ENCODE measurements at regions not wholly inside any gene's neighbourhood (a gene's known extent, or its start where the extent isn't known, plus 50 kb on each side); places are given as distances from the start of the nearest gene placed in this dataset.
"Not testable (repeated sequence)": the region's sequence is repeated elsewhere in the genome, so short reads cannot be mapped to it uniquely, and the experiment has no call there.

DNA sequence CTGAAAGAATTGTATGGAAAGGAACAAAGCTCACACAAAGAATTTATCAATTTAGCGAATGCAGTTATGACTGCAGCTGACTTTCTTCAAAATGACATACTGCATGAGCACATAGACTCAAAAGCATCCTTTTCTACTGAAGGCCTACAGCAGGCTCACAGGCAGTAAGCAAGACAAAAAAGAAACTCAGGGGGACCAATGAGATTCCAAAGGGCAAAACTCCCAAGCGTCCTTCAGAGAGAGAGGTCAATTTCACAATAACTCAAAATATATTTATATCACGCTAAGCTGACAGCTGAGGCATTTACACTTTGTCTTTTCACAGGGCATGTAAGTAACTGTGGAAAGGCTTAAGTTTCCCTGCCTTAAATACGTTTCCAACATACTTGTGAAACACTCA lies 427.9 kb upstream of the RASGRP1 start:
- DNase-seq = no peak

DNA sequence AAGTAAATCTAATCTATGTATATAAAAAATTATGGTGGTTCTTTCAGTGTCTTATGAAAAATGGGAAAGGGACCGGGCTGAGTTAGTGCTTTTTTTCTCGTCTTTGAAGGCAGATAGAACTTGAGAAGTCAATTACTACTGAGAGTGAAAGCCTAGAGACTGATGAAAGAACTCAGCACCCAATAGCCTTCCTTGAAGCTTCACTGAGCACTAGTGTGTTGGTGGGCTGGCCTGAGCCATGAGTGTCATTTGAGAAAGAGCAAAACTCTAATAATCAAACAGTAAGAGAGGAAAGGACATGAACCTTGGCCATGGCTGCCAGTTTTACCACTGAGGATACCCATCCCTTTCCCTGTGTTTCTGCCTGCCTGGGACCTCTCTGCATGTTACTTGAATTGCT lies 428.3 kb upstream of the RASGRP1 start:
- DNase-seq = no peak

DNA sequence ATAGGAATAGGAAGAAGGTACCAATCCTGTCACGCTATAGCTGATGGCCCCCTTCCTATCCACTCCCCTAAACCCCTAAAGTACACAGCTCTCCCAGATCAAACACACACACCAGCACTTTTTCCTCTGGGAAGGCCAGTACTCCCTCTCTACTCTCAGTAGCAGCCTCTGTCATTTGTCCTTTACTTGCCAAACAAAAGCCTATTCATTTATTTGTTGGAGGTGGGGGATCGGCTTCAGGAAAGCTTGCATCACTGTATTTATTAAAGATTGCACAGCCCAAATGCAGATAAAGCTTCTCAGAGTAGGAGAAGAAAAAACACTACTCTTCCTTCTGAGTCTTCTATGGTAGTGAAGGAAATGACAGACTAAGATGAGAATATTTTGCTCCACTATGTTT lies 429.7 kb upstream of the RASGRP1 start:
- no peak for DNase-seq

DNA sequence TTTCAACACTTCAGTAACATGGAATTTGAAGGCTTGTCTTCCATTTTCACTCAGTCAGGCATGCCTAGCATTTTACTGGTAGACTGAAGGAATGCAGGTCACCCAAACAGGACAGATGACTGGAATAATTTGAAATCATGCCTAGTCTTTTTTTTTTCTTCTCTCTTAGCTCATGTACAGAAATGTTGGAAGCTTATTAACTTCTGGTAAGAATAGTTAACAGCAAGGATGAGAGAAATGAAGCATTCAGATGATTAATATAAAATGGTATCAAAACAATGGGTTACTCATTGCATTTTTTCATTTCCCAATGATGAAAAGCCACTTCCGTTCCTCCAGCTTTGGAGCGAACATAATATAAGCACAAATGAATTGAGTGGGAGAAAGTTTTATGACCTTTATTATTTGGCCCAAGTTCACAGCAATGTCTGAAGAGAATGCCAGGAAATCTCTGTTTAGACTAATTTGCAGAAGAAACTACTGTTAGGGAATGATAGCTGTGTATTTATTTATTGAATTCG lies 431.6 kb upstream of the RASGRP1 start:
- no peak for DNase-seq

DNA sequence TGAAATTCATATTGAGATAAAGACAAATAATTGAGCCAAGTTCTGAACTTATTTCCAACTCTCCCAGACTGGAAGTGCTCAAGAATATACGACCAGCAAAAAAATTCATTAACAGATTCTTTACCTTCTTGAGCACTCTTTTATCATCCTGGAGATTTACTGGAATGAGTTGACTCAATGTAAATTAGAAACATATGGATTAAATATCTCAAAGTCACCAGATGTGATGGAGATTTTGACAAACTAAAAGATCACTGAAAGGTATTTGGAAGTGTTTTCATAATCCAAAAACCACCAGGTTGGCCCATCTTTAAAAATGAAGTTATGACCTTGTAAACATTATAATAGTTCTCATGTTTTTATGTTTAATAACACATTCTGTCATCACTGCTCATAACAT lies 433.2 kb upstream of the RASGRP1 start:
- DNase-seq = no peak

DNA sequence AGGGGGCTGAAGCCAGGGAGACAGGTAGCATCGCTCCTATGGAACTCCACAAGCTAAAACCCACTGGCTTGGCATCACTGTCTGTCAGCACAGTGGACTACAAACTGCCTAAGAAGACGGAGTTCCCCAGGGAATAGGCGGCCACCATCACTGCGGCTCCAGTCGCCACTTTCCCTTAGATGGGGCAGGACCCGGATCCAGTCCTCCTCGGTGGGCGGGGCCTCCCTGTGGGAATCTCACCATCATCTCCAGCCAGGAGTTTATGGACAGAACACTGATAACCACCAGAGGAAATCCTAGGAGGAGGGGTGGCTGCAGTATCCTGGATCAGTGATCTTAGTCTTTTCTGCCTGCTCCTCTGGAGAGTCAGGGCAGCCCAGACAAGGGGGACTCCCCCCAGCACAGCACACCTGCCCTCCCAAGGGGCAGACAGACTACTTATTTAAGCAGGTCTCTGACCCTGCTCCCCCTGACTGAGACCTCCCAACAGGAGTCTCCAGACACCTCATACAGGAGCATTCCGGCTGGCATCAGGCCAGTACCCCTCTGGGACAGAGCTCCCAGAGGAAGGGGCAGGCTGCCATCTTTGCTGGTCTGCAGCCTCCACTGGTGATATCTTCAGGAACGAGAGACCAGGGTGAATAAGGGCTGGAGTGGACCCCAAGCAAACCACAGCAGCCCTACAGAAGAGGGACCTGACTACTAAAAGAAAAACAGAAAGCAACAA lies 435.6 kb upstream of the RASGRP1 start:
- no peak for DNase-seq

DNA sequence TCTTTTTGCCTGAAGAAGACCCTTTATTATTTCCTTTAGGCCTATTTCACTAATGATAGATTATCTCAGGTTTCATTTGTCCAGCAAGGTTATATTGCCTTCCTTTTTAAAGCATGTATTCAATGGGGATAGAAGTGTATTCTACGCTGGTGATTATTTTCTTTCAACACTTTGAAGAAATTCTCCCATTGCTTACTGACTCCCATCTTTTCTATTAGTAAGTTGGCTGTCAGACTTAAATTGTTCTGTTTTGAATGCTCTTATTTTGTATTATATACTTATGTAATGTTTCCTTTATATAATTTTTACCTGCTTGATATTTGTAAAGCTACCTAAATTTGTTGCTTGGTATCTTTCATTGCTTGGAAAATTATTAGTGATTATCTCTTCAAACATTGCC lies 445.1 kb upstream of the RASGRP1 start:
- DNase-seq = no peak

DNA sequence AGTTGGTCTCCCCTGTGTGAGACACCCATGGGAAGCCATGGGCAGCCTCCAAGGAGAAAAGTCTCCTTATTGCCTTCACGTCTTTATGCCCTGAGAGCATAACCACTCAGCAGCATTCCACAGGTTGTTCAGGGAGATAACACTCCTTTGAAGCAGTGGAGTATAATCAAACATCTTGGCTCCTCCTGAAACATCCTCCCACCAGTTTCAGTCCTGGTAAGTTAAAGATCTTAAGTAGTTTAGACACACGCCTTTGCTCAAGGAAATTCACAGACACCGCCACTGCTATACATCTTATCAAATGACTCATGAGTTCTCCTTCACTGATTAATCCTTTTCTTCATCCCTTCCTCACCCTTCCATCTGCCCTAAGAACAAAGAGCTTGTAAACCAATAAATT lies 446.5 kb upstream of the RASGRP1 start:
- DNase-seq = not testable (repeated sequence)

DNA sequence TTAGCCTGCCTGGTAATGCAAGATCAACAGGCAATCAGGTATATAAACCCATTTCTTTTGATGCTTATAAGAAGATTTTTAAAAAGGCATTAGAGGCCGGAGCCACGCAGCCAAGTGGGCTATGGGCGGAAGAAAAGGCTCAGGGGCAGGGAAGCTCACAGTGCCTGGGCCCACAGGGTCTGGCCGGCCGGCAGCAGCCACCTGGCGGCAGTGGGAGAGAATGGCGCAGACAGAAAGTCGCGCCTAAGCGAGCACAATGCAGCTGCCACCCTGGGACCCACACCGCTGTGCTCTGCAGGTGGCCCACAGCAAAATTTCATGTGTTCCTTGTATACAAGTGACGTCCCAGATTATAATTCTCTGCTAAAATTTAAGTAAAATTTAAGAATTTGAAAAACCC lies 448.6 kb upstream of the RASGRP1 start:
- no peak for DNase-seq

DNA sequence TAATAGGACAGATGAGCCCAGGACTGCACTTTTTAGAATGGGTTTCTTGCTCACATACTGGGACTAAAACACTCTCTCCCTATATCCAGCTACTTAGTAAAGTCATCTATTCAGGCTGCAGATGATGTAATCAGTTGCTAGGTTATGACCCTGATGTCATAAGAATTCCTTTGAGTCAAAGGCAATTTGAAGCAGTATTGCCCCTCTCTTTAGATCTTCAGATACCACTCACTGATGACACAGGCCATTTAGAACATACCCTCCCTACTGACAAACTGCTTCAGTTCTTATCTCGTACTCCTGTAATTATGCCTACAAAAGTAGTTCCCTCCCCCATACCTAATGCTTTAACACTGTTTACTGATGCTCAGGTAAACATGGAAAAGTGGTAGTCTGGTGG lies 450.1 kb upstream of the RASGRP1 start:
- no peak for DNase-seq

DNA sequence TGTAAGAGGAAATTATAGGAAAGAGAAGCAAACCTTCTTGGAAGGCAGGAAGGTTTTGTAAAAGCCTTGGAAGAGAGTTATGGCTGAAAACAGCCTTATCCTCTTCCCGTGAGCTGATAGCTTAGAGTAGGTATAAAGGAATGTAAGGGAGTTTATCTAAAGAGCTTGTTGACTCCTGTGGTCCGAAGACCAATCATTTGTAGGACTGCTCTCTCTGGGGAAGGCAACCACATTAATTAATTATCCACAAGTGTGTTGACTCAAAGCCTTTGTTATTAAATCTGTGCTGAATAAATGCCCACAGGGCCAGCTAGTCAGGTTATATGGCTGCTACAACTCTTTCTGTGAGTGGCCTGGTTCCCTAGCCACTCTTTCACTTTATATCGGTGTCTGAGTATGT lies 452.1 kb upstream of the RASGRP1 start:
- no peak for DNase-seq

DNA sequence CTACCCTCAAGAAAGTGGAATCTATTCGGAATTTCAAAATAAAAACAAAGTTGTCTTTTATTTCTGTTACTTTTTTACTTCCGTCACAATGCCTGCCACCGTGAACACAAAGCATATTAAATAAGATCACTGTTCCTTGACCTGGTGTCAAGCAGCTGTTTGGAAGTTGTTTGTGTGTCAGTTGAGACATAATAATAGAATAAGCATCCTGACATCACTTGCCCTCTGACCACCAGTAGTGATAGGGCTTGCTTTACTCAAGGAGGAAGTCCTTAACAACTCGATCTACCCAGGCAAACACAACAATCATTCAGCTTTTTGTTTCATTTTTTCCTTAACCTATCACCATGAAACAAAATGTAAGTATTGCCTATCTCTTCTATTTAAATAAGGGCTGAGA lies 454.4 kb upstream of the RASGRP1 start:
- DNase-seq = no peak

DNA sequence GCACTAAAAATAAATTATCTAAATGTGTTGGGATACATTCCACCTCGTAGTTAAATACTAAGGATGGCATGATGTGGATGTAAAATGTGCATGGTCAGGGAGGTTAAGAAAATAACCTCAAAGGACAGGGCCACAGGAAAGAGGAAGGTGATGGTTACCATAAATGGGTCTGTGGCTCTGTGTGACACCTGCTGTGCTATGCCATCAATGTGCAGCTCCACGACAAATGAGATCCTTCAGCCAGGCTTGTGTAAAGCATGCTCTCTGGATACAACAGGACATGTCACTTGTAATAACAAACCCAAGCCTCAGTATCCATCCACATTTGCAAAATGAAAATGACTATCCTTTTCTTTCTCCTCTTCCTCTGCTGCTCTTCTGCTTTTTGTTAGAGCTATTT lies 456.7 kb upstream of the RASGRP1 start:
- no peak for DNase-seq

DNA sequence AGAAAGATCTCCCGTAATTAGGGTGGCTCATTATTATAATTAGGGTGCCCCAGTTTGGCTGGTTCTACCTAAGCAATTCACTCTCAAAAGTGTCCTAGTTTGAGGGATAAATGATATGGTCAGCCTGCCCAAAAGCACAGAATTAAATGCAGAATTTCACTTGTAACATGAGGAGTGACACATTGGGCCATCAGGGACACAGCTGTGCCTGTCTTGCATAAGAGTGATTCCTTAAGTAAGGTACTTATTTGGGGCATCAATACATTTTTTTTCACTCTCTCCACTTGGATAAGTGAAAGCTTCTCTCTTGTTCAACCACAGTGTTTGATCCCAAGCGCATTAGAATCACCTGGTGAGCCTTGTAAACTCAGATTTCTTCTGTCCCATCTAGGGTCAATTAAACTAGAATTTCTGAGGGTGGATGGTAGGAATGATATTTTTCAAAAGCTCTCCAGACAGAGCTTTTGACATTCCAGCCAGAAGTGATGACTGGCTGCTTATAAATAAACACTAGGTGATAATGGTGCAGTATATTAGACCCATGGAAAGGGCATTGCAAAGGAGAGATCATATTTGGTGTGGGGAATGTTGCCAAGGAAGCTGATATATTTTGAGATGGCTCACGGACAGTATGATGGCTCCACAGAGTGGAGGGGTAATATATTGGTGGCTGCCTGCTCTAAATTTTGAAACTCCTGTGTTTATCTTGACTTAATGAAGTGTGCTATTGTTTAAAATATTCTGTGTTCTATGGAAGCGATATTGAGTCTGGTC lies 458.1 kb upstream of the RASGRP1 start:
- DNase-seq = no peak

DNA sequence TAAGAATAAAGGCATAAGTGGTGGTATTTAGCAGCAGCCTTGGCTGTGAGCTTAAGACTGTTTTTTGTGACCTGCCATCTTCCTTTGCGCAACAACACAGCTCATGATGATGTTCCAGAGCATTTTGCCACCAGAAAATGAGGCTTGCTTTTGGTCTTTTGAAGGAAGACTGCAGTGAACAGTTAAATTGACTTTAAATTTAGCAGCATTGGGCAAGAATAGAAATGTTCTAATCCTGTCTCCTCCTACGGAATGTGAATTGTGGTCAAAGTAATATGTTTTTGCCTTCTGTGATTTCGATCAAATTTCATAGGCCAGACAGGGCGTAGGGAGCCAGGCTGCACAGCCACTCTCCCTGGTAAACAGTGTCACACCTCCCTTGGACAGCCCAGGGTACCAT lies 460.7 kb upstream of the RASGRP1 start:
- DNase-seq = no peak

DNA sequence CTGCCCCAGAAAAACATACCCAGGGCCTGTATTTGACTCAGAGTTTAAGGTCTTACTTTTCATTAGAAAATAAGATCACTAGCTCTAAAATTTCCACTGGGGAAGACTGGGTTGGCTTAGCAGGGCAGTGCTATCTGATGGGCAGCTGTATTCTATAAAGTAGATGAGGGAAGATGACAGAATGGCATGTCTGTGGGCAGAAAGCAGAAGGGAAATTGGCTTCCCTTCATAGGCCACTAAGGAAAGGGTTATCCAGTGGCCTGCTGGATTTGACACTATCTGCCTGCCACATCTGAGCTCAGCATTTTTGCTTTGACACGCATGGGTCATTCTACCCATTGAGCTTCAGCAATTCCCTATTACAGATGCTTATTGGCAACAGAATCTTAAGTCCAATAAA lies 461.3 kb upstream of the RASGRP1 start:
- no peak for DNase-seq

DNA sequence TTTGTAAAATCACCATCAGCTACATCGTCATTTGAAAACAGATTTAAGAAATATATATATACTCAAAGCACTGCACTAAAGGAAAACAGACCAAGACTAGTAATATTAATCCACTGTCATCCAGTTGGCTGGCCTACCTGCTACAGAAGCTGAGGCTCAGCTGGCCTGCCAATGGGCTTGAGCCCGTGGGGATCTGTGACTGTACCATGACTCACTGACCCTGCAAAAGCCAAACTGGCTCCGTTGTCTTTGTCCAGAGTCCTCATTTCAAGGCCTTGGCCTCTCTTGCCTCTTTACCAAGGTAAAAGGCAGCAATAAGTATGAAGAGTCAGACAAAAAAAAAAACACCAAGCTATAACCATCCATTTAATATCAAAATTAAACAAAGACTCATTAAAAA lies 463.5 kb upstream of the RASGRP1 start:
- no peak for DNase-seq

DNA sequence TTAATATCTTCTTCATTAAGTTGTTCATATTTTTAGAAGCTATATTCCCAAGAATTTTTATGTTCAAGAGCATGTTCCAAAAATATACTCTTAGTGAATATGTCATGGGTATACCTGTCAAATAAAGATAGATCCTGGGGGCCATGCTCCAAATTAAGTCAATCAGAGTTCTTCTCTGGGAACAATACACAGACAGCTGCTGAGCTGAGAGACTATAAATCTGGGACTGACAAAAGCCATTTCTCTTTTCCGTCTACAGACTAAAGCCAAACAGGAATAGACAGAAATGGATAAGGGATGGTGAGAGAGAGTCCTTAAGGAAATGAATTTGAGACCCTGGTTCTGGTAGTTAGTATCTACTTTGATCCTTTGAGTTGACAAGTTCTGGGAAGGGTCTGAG lies 465.1 kb upstream of the RASGRP1 start:
- DNase-seq = no peak

DNA sequence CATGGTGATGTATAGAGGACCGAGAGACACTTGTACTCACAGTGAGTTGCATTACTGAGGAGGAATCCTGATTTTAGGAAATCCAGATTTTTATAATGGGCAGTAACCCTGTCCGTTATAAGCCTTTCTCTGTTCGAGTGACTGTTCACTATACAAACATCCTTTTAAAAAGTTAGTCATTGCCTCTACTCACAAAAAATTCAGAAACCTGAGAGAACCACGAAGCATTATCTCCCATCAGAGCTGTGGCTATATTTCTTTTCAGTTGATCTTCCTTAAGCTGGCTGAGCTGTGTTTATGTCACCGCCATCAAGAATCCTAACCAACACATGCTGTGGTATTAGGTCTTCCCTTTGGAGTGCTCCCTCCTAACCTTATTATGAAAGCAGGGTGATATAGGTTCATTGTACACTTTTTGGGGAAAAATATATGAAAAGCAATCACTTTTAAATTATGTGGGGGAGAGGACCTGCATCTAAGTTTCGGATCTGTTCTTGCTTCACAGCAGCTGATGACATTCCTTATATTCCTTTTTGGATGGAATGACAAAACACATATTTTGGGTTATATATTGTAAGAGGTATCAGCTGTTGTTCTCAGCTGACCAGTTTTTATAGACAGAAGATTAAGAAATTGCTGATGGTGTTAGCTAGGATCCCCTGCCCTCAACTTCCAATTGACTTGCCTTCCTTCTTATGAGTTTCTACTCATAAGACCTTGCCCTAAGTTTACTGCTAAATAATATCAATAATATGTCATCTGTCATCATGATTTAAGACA lies 465.9 kb upstream of the RASGRP1 start:
- no peak for DNase-seq

DNA sequence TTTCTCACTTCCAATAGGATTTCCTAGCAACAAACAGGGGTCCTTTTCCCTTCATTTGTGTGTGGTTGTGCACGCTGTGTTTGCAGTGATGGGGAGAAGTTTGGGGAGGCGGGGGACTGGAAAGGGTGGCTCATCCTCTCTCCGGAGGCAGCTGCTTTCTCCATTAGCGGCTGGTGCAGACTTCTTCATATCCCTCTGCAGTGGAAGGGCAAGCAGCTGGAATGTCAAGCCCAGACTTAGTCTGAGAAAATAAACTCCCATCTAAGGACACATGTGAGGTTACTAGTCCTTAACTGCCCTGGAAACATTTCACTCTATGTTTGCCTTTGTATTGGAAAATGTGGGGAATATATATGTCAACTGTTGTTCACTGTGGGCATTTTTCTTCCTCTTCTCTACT lies 467.0 kb upstream of the RASGRP1 start:
- DNase-seq = no peak

DNA sequence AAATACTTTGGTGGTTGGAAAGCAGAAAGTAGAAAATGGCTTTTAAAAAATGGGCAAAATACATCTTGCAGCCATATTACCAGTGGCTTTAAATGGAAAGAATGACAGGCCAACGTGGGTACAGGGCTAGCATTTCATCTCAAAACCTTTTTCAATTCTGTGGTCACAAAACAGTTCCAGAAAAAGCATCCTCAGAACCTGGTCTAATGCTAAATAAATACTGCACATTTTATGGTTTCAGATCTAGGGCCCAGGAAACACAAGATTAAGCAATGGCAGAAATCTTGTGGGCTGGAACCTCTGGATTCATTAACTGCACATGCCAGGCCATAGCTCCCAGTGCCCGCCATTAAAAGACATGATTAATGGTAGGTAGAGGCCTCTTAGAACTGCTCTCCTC lies 470.2 kb upstream of the RASGRP1 start:
- DNase-seq = no peak

DNA sequence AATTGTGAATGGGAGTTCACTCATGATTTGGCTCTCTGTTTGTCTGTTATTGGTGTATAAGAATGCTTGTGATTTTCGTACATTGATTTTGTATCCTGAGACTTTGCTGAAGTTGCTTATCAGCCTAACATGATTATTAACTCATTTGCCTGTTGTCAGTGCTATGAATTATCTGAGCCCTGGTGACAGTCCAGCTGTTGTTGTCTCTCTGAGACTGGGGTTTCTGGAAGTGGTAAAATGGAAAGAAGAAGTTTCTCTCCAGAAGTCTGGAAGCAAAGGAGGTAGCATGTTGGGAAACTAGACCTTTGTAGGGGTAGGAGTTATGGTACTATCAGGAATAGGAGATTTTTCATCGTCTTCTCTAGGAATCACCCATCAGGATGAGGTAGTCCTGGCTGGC lies 473.0 kb upstream of the RASGRP1 start:
- not testable (repeated sequence) for DNase-seq

DNA sequence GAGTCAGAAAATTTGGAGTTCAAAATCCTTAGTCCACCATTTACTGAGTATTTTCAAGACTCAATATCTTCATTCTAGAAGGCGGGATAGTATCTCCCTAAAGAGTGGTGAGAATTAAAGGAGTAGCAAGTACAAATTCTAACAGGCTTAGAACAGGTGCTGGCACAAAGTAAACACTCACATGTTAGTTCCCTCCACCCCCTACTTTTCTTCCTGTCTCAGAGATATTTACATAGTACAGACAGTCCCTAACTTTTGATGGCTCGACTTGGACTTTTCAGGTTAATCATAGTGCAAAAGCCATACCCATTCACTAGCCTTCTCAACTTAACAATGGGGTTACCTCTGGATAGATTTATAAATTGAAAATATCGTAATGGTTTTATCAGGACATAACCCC lies 476.2 kb upstream of the RASGRP1 start:
- DNase-seq = no peak

DNA sequence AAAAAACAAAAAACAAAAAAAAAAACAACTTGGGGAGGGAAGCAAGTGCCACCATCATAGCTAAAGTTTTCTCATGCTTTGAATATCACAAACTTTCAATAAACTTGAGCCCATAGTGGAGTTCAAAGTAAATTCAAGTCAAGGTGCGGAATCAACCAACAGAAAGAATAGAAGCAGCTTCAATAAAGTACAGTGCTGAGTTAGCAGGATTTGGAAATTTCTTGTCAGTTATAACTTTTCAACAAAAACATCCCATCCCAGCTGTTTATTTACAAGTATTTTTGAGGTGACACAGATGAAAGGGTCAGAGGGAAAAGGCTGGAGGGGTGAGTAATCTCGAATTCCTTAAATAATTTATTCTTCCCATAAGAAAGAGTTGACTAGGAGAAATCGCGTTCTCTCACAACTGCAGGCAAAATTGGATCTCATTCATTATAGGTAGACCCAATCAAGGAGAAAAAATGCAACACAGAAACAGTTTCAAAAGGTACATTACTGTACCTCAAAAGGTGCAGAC lies 477.4 kb upstream of the RASGRP1 start:
- DNase-seq = no peak

Measured in activated CD4-positive, alpha-beta T cell treated with anti-CD3 and anti-CD28 coated beads for 4 hours (primary cell).